HL-60 (cell line): ENCODE measurements at regions not wholly inside any gene's neighbourhood (a gene's known extent, or its start where the extent isn't known, plus 50 kb on each side); places are given as distances from the start of the nearest gene placed in this dataset.

Source experiments
- DNase-seq, 2 experiments: peaks; one replicate each; pipeline ENCODE4 v3.0.0-alpha.2; 2010 to 2020; ENCODE audit warnings: low read depth in 1 of 2, low spot score in 1 of 2
- H3K27ac ChIP-seq: fragments of 250-450 bp; sonication (Bioruptor Pico); replicated peaks from 2 replicates; pipeline ENCODE4 v1.5.1; 2020; ENCODE audit warnings: mild to moderate bottlenecking, moderate library complexity
- H3K27me3 ChIP-seq: fragments of 250-450 bp; sonication (Bioruptor Pico); 2 replicates; pipeline ENCODE4 v1.5.1; 2021; ENCODE audit warnings: mild to moderate bottlenecking, moderate library complexity; ENCODE audit not compliant: insufficient read depth, poor library complexity, severe bottlenecking
- H3K4me3 ChIP-seq: replicated peaks from 2 replicates; pipeline ENCODE4 v1.5.1; 2011; ENCODE audit warnings: mild to moderate bottlenecking, control low read depth, low read length; ENCODE audit not compliant: insufficient read depth
- GABPA ChIP-seq: IDR thresholded peaks from 2 replicates; pipeline ENCODE4 v1.6.1; 2012; ENCODE audit warnings: low read depth
- POLR2AphosphoS5 ChIP-seq: IDR thresholded peaks from 2 replicates; pipeline ENCODE4 v1.6.1; 2012; ENCODE audit warnings: low read depth
- SPI1 ChIP-seq: IDR thresholded peaks from 2 replicates; pipeline ENCODE4 v1.6.1; 2012; ENCODE audit warnings: low read depth, mild to moderate bottlenecking, borderline replicate concordance
- TF ChIP-seq, protein P1 (sequence below): IDR thresholded peaks from 2 replicates; pipeline ENCODE4 v1.6.1; 2012; ENCODE audit warnings: low read depth; ENCODE audit not compliant: insufficient replicate concordance
- TF ChIP-seq, protein P2 (sequence below): IDR thresholded peaks from one replicate; pipeline ENCODE4 v1.5.1; 2011; ENCODE audit warnings: low read length, control low read depth, inconsistent platforms; ENCODE audit not compliant: insufficient read depth

- no peaks in the 10 kb centered on the region for H3K27me3 ChIP-seq
- DNase-seq, result peak; percentile 65 to 87
- peak overlapping the region; percentile 91 for H3K27ac ChIP-seq
- H3K4me3 ChIP-seq, result peak overlapping the region; percentile 24
- TF ChIP-seq, protein P1, sequence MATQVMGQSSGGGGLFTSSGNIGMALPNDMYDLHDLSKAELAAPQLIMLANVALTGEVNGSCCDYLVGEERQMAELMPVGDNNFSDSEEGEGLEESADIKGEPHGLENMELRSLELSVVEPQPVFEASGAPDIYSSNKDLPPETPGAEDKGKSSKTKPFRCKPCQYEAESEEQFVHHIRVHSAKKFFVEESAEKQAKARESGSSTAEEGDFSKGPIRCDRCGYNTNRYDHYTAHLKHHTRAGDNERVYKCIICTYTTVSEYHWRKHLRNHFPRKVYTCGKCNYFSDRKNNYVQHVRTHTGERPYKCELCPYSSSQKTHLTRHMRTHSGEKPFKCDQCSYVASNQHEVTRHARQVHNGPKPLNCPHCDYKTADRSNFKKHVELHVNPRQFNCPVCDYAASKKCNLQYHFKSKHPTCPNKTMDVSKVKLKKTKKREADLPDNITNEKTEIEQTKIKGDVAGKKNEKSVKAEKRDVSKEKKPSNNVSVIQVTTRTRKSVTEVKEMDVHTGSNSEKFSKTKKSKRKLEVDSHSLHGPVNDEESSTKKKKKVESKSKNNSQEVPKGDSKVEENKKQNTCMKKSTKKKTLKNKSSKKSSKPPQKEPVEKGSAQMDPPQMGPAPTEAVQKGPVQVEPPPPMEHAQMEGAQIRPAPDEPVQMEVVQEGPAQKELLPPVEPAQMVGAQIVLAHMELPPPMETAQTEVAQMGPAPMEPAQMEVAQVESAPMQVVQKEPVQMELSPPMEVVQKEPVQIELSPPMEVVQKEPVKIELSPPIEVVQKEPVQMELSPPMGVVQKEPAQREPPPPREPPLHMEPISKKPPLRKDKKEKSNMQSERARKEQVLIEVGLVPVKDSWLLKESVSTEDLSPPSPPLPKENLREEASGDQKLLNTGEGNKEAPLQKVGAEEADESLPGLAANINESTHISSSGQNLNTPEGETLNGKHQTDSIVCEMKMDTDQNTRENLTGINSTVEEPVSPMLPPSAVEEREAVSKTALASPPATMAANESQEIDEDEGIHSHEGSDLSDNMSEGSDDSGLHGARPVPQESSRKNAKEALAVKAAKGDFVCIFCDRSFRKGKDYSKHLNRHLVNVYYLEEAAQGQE, result peak; percentile 21
- TF ChIP-seq GABPA (no peak), SPI1 (peak; percentile 55; the same call in 1 of the 2 replicates)
These were observed 124.7 kb upstream of the ZNF516 start for GRCh38 chr18:76619621-76620315.

DNA sequence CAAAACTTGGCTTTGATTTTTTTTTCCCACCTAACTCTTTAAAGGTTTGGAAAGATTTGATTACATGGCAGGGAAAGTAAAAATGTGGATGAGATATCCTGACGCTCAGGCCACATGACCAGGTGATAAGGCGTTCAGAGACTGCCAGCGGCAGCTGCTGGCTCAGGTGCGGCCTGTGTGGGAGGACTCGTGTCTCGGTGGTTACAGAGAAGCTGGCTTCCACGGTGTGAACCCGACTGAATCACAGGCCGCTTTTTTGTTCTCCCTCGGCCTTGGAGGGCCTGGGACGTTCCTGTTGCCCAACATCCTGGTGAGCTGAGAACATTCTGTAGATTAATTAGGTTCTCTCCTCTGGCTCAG, 124.2 kb upstream of the ZNF516 start:
- peak; percentile 63 to 88 for DNase-seq
- TF ChIP-seq POLR2AphosphoS5 (peak; percentile 22; the same call in 1 of the 2 replicates), SPI1 (no peak)
- no peaks in the 10 kb centered on the region for H3K27me3 ChIP-seq
- H3K27ac ChIP-seq, result peak overlapping the region; percentile 91
- no peak overlapping the region for H3K4me3 ChIP-seq

GRCh38 chr18:76618721-76619120, 123.7 kb upstream of the ZNF516 start:
- Histone ChIP-seq H3K27me3 (no peaks in the 10 kb centered on the region), H3K4me3 (no peak overlapping the region), H3K27ac (peak overlapping the region; percentile 91)
- no peak for TF ChIP-seq GABPA
- TF ChIP-seq, protein P2, sequence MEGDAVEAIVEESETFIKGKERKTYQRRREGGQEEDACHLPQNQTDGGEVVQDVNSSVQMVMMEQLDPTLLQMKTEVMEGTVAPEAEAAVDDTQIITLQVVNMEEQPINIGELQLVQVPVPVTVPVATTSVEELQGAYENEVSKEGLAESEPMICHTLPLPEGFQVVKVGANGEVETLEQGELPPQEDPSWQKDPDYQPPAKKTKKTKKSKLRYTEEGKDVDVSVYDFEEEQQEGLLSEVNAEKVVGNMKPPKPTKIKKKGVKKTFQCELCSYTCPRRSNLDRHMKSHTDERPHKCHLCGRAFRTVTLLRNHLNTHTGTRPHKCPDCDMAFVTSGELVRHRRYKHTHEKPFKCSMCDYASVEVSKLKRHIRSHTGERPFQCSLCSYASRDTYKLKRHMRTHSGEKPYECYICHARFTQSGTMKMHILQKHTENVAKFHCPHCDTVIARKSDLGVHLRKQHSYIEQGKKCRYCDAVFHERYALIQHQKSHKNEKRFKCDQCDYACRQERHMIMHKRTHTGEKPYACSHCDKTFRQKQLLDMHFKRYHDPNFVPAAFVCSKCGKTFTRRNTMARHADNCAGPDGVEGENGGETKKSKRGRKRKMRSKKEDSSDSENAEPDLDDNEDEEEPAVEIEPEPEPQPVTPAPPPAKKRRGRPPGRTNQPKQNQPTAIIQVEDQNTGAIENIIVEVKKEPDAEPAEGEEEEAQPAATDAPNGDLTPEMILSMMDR, result no peak
- TF ChIP-seq POLR2AphosphoS5, result no peak
- no peak for TF ChIP-seq SPI1
- TF ChIP-seq, protein P1, result no peak
- no peak for DNase-seq

GRCh38 chr18:76616373-76616772, 121.3 kb upstream of the ZNF516 start:
- TF ChIP-seq, protein P2, result no peak
- TF ChIP-seq SPI1, result no peak
- TF ChIP-seq, protein P1, result no peak
- no peak for TF ChIP-seq GABPA
- no peak for DNase-seq
- H3K27ac ChIP-seq, result no peak overlapping the region
- no peaks in the 10 kb centered on the region for H3K27me3 ChIP-seq
- H3K4me3 ChIP-seq, result no peak overlapping the region
